GM18867 (cell line): ENCODE measurements at regions not wholly inside any gene's neighbourhood (a gene's known extent, or its start where the extent isn't known, plus 50 kb on each side); places are given as distances from the start of the nearest gene placed in this dataset.
"Not testable (repeated sequence)": the region's sequence is repeated elsewhere in the genome, so short reads cannot be mapped to it uniquely, and the experiment has no call there.

Experiments
- ATAC-seq: cut with Tn5 transposase; IDR thresholded peaks from one replicate; pipeline ENCODE4 v1.9.1; 2021; ENCODE audit warnings: mild to moderate bottlenecking, moderate library complexity; ENCODE audit not compliant: unreplicated experiment

DNA sequence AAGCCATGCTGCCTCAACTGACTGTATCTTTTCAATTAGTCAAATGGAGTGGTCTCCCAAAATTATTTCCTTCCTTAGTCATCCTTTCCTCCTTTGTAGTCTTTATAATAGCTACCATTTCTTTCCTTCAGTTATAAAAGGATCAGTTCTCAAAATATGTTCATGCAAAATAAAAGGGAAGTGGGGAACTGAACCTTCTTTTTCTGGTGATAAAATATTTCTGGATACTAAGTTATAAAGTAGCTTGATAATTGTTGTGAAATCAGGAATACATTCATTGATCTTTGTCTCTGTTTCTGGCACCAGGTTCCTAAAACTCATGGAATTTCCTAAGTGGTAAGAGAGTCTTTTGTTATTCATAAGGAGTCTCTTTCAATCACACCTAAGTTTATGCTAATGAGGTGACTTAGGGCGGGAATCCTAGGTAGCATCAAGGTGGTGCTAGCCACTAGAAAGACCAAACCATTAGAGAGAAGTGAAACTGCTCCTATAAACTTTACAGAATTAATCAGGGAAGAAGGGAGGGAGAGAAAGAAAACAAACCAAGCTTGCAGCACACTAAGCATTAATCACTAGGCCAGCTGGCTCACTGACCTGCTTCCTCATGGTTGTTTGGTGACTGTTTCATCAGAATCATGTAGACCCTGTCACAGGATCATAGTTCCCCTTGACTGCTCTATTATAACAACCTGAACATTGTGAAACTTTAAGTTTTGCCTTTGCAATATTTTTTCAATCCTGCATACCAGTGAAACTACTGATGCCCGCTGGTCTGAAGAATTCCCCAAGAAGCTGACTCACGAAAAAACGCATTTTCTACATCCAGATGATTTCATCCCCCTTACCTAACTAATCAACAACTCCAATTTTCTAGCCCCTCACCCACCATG, 161.6 kb upstream of the PTBP2 start:
- ATAC-seq, result no peak

DNA sequence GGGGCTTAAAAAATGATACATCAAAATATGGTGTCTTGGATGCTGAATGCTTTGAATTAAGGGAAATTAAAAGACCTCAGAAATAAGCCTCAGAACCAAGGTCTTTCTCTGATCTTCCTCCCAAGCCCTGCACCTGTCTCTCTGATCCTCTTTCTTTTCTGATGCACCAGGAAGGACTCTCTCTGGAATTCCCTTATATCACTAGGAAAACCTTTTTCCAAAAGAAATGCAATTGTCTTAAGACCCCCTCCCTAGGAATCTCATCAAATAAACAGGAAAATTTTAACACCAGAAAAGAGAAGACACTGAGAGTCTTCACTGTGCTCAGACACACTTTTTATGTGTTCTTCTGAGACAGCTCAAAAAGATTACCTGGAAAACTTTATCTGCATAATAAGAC, 159.5 kb upstream of the PTBP2 start:
- ATAC-seq, result no peak

DNA sequence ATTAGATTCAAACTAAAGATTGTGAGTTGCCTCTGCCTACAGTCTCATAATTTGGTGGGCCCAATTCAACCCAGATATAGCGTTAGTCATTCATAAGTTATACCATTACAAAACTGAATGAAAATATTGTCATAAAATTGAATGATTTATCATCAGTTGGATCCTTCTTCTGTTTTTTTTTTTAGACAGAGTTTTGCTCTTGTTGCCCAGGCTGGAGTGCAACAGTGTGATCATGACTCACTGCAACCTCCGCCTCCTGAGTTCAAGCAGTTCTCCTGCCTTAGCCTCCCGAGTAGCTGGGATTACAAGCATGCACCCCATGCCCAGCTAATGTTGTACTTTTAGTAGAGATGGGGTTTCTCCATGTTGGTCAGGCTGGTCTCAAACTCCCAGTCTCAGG, 157.2 kb upstream of the PTBP2 start:
- not testable (repeated sequence) for ATAC-seq

DNA sequence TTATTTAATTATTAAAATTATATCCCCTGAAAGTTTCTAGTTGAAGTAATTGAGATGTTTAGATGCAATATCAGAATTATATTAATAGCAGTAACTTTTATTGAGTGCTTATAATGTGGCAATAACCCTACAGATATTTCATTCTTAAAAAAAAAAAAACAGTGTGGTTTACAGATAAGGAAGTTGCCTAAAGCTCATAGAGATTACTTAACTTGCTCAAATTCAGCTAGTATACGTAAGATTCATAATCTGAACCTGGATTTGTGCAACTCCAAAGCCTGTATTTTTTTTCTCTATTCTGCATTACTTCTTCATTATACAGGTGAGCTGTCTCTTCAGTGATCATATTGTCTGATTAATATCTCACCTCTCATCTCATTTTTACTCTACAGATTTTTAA, 156.0 kb upstream of the PTBP2 start:
- ATAC-seq, result no peak

DNA sequence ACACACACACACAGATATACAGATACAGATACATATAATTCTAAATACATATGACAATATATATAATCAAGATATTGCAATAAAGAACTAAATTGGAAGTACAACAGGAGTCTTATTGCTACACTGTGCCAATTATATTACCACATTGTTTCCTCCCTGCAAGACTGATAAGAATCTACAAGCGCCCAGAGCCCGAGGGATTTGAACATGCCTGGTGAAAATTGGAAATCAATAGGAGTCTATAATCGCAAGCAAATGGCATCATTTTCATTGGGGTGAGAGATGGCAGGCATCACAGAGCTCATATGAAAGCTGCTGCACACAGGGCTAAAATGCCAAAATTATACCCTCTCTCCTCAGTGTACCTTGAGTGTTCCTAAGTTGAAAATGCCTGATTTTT, 152.9 kb upstream of the PTBP2 start:
- ATAC-seq, result no peak

DNA sequence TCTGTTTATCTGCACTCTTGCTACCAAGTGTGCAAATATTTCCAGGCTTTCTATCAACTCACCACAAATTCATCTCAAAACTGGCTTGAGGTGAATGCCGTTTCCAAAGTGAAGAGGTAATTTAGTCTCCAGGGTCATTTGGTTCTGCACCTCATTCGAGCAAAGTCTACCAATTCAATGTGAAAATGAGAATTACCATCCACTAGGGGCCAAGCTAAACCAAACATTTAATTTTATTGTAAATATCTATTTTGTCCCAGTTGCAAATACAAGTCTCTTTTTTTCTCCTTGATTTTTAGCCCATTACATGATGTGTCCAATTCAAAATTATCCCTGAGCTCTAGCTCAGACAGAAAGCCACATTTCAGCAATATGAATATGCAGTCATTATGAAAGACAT, 152.3 kb upstream of the PTBP2 start:
- ATAC-seq, result no peak

DNA sequence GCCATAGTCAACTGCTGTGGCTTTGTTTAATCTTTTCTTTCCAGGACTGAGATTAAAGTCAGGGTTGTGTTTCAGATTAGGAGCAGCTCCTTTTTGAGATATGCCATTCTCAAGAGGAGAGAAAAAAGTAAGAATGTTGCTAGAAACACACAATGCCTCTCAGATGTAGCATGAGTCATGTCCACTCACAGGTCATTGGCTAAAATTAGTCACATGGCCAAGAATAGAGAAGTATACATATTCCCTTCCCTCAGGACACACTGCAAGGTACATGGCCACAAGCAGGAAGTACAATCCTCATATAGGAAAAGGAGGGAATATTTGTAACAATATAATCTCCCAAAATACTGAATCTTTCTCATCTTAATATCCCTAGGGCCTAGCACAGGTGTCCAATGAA, 141.9 kb upstream of the PTBP2 start:
- no peak for ATAC-seq

DNA sequence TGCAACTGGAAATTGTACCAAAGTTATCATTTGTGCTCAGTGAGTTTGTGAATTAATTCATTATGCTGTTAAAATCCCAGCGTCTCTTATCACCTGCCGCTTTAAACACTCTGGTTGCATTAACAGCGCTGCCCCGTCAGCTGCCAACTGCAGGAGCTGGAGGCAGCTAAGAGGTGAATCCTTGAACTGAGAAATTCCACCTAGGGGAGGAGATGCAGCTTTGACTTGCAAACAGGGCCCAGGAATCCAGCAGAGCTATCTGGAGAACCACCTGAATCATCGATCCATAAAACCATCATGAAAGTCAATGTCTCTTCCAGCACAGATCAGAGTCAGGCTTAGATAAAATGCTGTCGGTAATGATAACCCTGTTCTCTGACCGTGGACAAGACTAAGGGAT, 140.7 kb upstream of the PTBP2 start:
- ATAC-seq, result no peak

DNA sequence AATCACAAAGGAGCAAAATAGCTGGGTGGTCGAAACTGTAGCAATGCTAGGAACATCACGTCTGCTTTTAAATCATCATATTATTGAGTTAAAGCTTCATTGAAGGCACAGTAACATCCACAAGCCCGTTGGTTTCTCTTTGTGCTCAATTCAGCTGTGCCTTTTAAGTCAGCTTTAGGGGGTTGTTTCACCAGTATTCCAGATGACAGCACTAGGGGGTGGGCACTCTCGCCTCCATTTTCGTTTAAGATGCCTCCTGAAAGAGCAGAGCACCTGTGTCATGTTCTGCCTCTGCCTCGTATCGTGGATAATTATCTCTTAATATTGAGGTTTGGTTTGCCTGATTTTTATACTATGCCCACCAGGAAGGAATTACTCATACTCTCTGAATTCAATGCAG, 139.8 kb upstream of the PTBP2 start:
- no peak for ATAC-seq

DNA sequence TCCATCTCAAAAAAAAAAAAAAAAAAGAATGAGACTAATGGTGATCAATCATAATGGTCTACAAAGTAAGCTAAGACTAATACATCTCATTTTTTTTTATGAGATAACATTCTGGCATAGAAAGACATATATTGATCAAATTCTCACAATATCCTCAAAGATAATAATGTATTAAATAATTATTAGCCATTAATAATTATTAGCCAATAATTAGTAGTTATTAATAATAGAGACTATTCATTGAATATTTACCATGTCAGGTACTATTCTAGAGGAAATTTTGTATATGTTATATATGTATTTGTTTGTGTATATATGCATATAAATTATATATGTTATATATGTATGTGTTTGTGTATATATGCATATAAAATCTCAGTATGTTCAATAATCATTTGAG, 137.7 kb upstream of the PTBP2 start:
- no peak for ATAC-seq

DNA sequence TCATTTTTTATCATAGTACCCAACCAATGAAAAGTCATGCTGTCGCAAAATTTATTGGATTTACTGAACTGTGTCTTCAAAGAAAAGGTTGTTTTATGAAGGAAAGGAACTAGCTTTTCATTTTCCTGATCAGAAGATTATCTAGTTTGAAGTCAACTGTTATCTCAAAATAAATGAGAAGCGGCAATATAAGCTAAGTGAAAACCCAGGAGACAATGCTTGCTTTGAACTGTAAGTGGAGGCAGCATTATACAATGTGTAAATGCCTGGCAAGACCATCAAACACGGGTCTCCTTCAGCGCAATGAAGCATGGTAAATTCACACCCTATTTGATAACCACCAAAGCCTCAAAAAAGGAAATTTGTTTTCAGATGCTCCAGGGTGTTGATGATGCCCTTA, 134.4 kb upstream of the PTBP2 start:
- ATAC-seq, result no peak

DNA sequence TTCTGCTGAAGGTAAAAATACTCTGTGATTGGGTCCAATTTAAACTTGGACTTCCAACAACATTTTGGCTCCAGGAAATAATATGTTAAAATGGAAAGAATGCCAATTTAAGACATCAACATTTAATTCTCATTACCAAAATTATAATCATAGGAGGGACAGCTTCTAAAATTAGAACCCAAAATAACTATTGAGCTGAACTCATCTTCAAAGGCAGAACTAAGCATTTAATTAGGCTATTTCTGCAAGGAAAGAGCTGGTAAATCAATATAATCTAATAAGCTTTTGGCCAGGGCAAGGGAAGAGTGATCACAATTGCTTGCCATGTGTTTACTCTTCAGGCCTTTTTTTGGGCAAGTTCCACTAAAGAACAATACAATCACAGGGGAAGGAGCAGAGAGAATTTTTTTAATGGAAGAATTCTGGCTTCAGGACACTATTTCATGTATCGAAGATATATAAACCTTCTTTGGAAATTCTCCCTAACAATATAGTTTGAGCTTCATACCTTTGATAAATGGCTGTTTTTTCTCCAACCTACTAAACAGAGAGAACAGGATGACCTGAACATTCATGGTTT, 133.1 kb upstream of the PTBP2 start:
- ATAC-seq, result no peak

DNA sequence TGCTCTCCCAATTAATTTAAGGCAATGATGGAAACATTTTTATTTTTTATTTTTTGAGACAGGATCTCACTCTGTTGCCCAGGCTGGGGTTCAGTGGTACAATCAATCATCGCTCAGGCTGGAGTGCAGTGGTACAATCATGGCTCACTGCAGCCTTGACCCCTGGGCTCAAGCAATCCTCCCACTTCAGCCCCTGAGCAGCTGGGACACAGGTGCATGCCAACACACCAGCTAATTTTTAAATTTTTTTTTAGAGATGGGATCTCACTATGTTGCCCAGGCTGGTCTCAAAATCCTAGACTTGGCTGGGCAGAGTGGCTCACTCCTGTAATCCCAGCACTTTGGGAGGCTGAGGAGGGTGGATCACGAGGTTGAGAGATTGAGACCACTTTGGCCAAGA, 126.1 kb upstream of the PTBP2 start:
- not testable (repeated sequence) for ATAC-seq

DNA sequence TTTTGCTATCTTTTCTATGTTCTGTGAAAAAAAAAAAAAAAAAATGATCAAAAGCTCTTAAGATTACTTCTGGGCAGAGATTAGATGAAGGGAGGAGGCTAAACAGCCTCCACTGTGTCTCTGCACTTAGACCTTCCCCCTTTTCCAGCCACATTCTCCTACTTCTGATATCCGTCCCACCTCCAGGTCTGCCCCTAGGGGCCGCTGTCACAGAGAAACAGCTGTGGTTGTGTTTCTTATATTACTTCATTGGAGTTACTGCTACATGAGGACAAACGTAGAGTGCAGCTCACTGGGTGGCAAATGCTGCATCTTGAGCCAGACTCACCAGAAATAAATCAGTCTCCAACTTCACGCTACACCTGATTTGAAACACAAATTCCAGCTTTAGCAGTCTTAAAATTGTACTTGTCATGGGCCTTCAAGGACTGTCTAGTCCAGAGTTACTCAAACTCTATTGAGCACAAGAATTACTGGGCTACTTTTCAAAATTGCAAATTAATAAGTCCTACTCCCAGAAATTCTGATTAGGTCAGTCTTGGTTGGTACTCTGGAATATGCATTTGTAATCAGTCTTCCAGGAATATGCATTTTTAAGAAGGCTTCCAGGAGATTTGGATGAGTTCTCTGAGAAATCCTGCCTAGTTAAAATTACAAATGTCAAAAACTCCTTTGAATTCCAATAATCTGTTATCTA, 125.2 kb upstream of the PTBP2 start:
- ATAC-seq, result peak; percentile 85

DNA sequence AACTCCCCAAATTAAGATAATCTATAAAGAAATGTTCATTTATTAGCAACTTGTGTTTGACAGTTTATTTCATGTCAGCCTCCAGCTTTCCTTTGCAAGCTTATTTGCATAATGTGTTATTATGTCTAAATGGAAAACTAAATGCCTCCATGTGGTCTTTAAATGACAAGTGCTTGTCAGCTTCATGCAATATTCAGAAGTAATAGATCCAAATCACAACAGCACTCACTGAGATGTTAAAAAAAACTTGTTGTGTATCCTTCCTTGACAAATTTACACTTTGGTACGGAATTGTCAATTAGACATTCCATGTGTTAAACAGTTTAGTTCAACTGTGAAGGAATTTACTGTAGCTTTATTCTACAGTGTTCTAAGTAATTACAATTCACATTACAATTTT, 124.4 kb upstream of the PTBP2 start:
- no peak for ATAC-seq

DNA sequence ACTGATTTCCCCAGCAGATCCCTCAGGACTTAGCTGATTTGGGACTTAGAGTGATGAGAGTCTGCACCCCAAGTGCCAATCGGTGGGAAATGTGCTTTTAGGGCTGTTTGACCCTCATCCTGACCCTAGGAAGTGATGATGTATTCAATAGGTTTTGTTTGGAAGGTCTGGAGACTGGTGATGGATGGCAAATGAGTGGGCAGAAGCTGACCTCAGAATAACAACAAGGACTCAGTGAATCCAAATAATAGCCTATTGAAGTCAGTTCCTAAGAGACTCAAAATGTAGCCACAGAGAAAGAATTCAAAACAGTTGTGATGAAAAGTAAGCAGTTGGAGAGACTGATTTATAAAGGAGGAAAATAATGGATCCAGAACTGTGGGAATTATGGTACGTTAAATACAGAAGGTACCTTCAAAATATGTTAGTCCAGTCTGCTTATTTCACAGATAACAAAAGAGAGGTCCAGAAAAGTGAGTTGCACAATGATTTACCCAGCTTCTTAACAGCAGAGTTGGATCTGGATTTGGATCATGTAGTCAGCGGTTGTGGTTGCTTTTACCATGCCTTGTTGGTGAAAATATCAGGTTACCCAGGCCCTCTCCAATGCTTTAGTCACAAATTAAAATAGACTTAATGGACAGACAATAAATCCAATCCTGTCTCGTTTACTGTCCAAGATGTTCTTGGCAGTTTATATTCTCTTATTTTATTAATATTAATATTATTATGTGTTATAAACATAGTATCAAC, 123.0 kb upstream of the PTBP2 start:
- no peak for ATAC-seq

DNA sequence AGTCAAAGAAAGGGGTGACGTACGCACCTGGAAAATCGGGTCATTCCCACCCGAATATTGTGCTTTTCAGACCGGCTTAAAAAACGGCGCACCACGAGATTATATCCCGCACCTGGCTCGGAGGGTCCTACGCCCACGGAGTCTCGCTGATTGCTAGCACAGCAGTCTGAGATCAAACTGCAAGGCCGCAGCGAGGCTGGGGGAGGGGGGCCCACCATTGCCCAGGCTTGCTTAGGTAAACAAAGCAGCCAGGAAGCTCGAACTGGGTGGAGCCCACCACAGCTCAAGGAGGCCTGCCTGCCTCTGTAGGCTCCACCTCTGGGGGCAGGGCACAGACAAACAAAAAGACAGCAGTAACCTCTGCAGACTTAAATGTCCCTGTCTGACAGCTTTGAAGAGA, 117.0 kb upstream of the PTBP2 start:
- not testable (repeated sequence) for ATAC-seq

DNA sequence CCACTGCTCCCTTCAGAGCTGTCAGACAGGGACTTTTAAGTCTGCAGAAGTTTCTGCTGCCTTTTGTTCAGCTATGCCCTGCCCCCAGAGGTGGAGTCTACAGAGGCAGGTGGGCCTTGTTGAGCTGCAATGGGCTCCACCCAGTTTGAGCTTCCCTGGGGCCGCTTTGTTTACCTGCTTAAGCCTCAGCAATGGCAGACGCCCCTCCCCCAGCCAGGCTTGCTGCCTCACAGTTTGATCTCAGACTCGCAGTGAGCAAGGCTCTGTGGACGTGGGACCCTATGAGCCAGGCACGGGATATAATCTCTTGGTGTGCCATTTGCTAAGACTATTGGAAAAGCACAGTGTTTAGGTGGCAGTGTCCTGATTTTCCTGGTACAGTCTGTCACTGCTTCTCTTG, 104.2 kb upstream of the PTBP2 start:
- not testable (repeated sequence) for ATAC-seq

DNA sequence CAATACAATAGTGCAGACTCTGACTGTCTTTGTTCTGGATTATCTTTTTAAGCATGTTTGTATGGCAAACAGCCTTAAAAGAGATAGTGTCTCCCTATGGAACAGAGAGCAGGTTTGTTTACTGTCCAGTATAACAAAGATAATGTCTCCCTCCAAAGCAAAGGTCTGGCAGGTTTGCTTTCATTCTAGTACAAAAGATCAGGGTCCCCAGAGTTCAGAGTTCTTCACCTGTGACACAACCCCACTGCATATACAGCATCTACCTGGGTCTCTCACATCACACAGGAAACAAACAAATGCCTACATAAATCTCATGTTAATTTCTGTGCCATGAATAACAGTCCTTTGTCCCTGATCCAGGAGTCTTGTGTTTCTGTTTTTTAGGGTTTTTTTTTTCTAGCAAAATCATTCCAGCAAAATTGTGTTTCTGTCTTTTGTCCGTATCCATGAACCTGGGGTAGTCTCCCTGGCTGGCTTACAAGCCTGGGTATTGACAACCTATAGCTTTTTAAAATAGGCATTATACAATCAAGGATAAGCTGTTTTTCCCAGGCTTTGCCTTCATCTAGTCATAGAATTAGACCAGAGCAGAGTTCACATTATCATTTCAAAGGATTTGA, 89.4 kb upstream of the PTBP2 start:
- no peak for ATAC-seq

DNA sequence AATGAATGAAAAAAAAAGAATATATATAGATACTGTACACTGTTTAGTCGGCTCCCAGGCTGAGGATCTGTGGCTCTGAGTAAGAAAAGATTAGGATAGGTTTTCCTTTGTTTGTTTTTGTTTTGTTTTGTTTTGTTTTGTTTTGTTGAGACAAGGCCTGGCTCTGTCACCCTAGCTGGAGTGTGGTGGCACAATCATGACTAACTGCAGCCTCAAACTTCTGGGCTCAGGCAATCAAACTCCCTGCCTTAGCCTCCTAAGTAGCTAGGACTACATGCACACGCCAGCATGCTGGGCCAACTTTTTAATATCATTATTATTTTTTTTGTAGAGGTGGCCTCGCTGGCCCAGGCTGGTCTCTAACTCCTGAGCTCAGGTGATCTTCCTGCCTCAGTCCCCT, 87.9 kb upstream of the PTBP2 start:
- no peak for ATAC-seq

DNA sequence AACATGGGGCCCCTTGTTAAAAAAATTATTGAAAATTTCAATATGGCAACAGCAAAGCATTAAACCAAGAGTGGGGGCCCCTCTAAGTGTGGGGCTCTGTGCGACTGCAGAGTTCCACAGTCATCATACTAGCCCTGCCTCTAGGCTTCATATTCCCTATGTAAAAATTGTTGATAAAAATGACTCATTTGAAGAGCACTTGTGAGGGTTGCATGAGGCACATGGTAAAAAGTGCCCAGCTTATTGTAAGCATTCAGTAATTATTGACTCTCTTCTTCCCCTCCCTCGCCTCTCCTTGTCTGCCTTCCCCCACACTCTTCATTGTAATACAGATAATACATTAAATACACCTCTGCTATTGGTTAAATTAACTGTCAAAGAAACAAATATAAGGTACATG, 86.7 kb upstream of the PTBP2 start:
- ATAC-seq, result no peak
